Neural progenitor cell (in vitro differentiated cells): ENCODE measurements at regions not wholly inside any gene's neighbourhood (a gene's known extent, or its start where the extent isn't known, plus 50 kb on each side); places are given as distances from the start of the nearest gene placed in this dataset.

ENCODE experiments used
- DNase-seq: peaks from one replicate; pipeline ENCODE4 v3.0.0-alpha.2; 2016; ENCODE audit warnings: low spot score
- H2AFZ ChIP-seq: fragments of 200-600 bp; sonication (generic); replicated peaks from 2 replicates; pipeline ENCODE4 v1.6.1; 2016; ENCODE audit warnings: antibody characterized with exemption
- H3F3A ChIP-seq: fragments of 200-600 bp; sonication (generic); 2 replicates; pipeline ENCODE4 v1.6.1; 2016; ENCODE audit warnings: antibody characterized with exemption, low read depth
- H3K27ac ChIP-seq: fragments of 200-600 bp; sonication (generic); 2 replicates; pipeline ENCODE4 v1.5.1; 2016; ENCODE audit warnings: mild to moderate bottlenecking
- H3K27me3 ChIP-seq: fragments of 200-600 bp; sonication (generic); 2 replicates; pipeline ENCODE4 v1.6.1; 2016; ENCODE audit warnings: mild to moderate bottlenecking, moderate library complexity
- H3K36me3 ChIP-seq: fragments of 200-600 bp; sonication (generic); 2 replicates; pipeline ENCODE4 v1.5.1; 2016
- H3K4me1 ChIP-seq: fragments of 200-600 bp; sonication (generic); 2 replicates; pipeline ENCODE4 v1.6.1; 2016; ENCODE audit warnings: mixed run types
- H3K4me2 ChIP-seq: fragments of 200-600 bp; sonication (generic); 2 replicates; pipeline ENCODE4 v1.6.1; 2016
- H3K4me3 ChIP-seq: fragments of 200-600 bp; sonication (generic); 2 replicates; pipeline ENCODE4 v1.5.1; 2016
- H3K79me2 ChIP-seq: fragments of 200-600 bp; sonication (generic); 2 replicates; pipeline ENCODE4 v1.6.1; 2016; ENCODE audit warnings: low read depth
- H3K9ac ChIP-seq: fragments of 200-600 bp; sonication (generic); 2 replicates; pipeline ENCODE4 v1.6.1; 2016
- H3K9me3 ChIP-seq: fragments of 200-600 bp; sonication (generic); 2 replicates; pipeline ENCODE4 v1.5.1; 2016; ENCODE audit warnings: low read depth
- H4K20me1 ChIP-seq: fragments of 200-600 bp; sonication (generic); 2 replicates; pipeline ENCODE4 v1.6.1; 2016; ENCODE audit warnings: low read depth
- H3K27ac Mint-ChIP-seq: 3 replicates; pipeline ENCODE4 v1.8.0; 2021; ENCODE audit warnings: mixed read lengths
- H3K27me3 Mint-ChIP-seq: 2 replicates; pipeline ENCODE4 v1.8.0; 2022; ENCODE audit warnings: low read depth, mild to moderate bottlenecking, inconsistent platforms, moderate library complexity, mixed read lengths; ENCODE audit not compliant: insufficient read depth
- H3K36me3 Mint-ChIP-seq: 3 replicates; pipeline ENCODE4 v1.8.0; 2021; ENCODE audit warnings: mixed read lengths
- H3K4me1 Mint-ChIP-seq: 3 replicates; pipeline ENCODE4 v1.8.0; 2021; ENCODE audit warnings: mixed read lengths
- H3K4me3 Mint-ChIP-seq: 3 replicates; pipeline ENCODE4 v1.8.0; 2021; ENCODE audit warnings: mild to moderate bottlenecking, moderate library complexity, mixed read lengths
- H3K9me3 Mint-ChIP-seq: 3 replicates; pipeline ENCODE4 v1.8.0; 2020; ENCODE audit warnings: mixed read lengths
- CTCF ChIP-seq: fragments of 200-600 bp; sonication (generic); IDR thresholded peaks from 2 replicates; pipeline ENCODE4 v1.5.1; 2017; ENCODE audit warnings: antibody characterized with exemption, mild to moderate bottlenecking
- EZH2 ChIP-seq: fragments of 200-600 bp; sonication (generic); IDR thresholded peaks from 2 replicates; pipeline ENCODE4 v1.6.1; 2017; ENCODE audit warnings: antibody characterized with exemption, mild to moderate bottlenecking, moderate library complexity
- EZH2phosphoT487 ChIP-seq: fragments of 200-600 bp; sonication (generic); IDR thresholded peaks from 2 replicates; pipeline ENCODE4 v1.6.1; 2017; ENCODE audit warnings: antibody characterized with exemption

GRCh38 chr13:110826101-110826500 lies 88.8 kb downstream of the ANKRD10 start:
- peaks cover 8% of the 10 kb centered on the region for H3K4me1 Mint-ChIP-seq
- H3K27me3 Mint-ChIP-seq: peaks cover 3% of the 10 kb centered on the region
- no peaks in the 10 kb centered on the region for H3F3A ChIP-seq

GRCh38 chr13:110826861-110827672 lies 87.8 kb downstream of the ANKRD10 start:
- Mint-ChIP-seq H3K4me1 (peaks cover 8% of the 10 kb centered on the region), H3K36me3 (no peaks in the 10 kb centered on the region), H3K27ac (no peak overlapping the region), H3K9me3 (peaks cover 3% of the 10 kb centered on the region), H3K27me3 (peaks cover 5% of the 10 kb centered on the region), H3K4me3 (no peak overlapping the region)
- no peak for TF ChIP-seq EZH2
- no peak for TF ChIP-seq CTCF
- TF ChIP-seq EZH2phosphoT487: no peak
- H2AFZ ChIP-seq: no peak overlapping the region
- H3K79me2 ChIP-seq: no peaks in the 10 kb centered on the region
- H3K27me3 ChIP-seq: no peaks in the 10 kb centered on the region
- H3K27ac ChIP-seq: no peak overlapping the region
- no peaks in the 10 kb centered on the region for H4K20me1 ChIP-seq
- H3K4me2 ChIP-seq: no peak overlapping the region
- no peaks in the 10 kb centered on the region for H3K36me3 ChIP-seq
- no peak overlapping the region for H3K9ac ChIP-seq
- DNase-seq: no peak
- no peak overlapping the region for H3K4me3 ChIP-seq
- no peaks in the 10 kb centered on the region for H3K9me3 ChIP-seq
- H3F3A ChIP-seq: no peaks in the 10 kb centered on the region
- no peaks in the 10 kb centered on the region for H3K4me1 ChIP-seq

More at GRCh38 chr13:110826101-110826500, 88.8 kb downstream of the ANKRD10 start:
- no peaks in the 10 kb centered on the region for H3K36me3 ChIP-seq
- no peak overlapping the region for H3K4me3 ChIP-seq
- no peaks in the 10 kb centered on the region for H3K4me1 ChIP-seq
- no peak for DNase-seq
- no peaks in the 10 kb centered on the region for H4K20me1 ChIP-seq
- H3K36me3 Mint-ChIP-seq: no peaks in the 10 kb centered on the region
- no peak overlapping the region for H3K4me3 Mint-ChIP-seq
- H3K9me3 Mint-ChIP-seq: peaks cover 3% of the 10 kb centered on the region
- no peak overlapping the region for H3K27ac Mint-ChIP-seq
- H3K4me2 ChIP-seq: no peak overlapping the region
- no peak overlapping the region for H2AFZ ChIP-seq
- H3K79me2 ChIP-seq: no peaks in the 10 kb centered on the region
- H3K9me3 ChIP-seq: no peaks in the 10 kb centered on the region
- TF ChIP-seq EZH2 (no peak), EZH2phosphoT487 (no peak), CTCF (no peak)
- no peaks in the 10 kb centered on the region for H3K27me3 ChIP-seq
- no peak overlapping the region for H3K9ac ChIP-seq
- H3K27ac ChIP-seq: no peak overlapping the region
